ENCODE measurements at regions not wholly inside any gene's neighbourhood (a gene's known extent, or its start where the extent isn't known, plus 50 kb on each side); places are given as distances from the start of the nearest gene placed in this dataset.

DNA sequence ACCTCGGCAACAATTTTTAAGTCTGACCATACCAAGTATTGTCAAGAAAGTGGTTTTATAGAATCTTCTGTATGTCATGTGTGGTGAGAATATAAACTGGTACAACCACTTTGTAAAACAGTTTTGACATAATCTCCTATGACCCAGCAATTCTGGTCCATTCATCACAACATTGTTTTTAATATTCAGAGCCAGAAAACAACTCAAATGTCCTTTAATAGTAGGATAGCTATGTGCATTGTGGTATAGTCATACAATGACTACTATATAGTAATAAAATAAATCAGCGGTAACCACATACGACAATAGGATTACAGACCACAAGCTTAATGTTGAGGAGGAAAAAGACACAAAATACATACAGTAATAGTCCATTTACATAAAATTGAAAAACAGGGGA is 175.2 kb upstream of the SPATS2L start:
- peaks cover 16% of the 10 kb centered on the region for H3K4me1 ChIP-seq
- H3K36me3 ChIP-seq (ENCODE audit: control insufficient read depth, insufficient read depth, low read length) = no peaks in the 10 kb centered on the region
- ChIA-PET CTCF (no interaction called here), POLR2A (no interaction called here)
- H3K36me3 Mint-ChIP-seq (ENCODE audit: insufficient read depth, unreplicated experiment) = no peaks in the 10 kb centered on the region
- H3K9me3 Mint-ChIP-seq (ENCODE audit: unreplicated experiment) = peaks cover 24% of the 10 kb centered on the region
- no peaks in the 10 kb centered on the region for H3K27me3 Mint-ChIP-seq (ENCODE audit: insufficient read depth, unreplicated experiment)
- TF ChIP-seq, protein P1, sequence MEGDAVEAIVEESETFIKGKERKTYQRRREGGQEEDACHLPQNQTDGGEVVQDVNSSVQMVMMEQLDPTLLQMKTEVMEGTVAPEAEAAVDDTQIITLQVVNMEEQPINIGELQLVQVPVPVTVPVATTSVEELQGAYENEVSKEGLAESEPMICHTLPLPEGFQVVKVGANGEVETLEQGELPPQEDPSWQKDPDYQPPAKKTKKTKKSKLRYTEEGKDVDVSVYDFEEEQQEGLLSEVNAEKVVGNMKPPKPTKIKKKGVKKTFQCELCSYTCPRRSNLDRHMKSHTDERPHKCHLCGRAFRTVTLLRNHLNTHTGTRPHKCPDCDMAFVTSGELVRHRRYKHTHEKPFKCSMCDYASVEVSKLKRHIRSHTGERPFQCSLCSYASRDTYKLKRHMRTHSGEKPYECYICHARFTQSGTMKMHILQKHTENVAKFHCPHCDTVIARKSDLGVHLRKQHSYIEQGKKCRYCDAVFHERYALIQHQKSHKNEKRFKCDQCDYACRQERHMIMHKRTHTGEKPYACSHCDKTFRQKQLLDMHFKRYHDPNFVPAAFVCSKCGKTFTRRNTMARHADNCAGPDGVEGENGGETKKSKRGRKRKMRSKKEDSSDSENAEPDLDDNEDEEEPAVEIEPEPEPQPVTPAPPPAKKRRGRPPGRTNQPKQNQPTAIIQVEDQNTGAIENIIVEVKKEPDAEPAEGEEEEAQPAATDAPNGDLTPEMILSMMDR (IDR thresholded peaks at IDR 0.05; ENCODE audit: insufficient read depth in 1 of 2, low read depth in 1 of 2, low read length in 1 of 2, severe bottlenecking in 1 of 2, unreplicated experiment in 1 of 2) = no peak
- H3K27me3 ChIP-seq (replicated peaks; ENCODE audit: control insufficient read depth, insufficient read depth, low read length) = no peaks in the 10 kb centered on the region
- intact Hi-C loops (cut with micrococcal nuclease; ENCODE audit: unreplicated experiment) = no loop called here
- H3K4me1 Mint-ChIP-seq (ENCODE audit: low read depth, unreplicated experiment) = peaks cover 22% of the 10 kb centered on the region
- BruUV-seq (replicated peaks) = no TSS peak
- H3K9me3 ChIP-seq = no peaks in the 10 kb centered on the region
- no peak overlapping the region for H3K27ac Mint-ChIP-seq (ENCODE audit: unreplicated experiment)
- no peak for DNase-seq
- H3K4me3 ChIP-seq (ENCODE audit: low read depth, low read length) = no peak overlapping the region
- no peak overlapping the region for H3K4me3 Mint-ChIP-seq (ENCODE audit: unreplicated experiment)

DNA sequence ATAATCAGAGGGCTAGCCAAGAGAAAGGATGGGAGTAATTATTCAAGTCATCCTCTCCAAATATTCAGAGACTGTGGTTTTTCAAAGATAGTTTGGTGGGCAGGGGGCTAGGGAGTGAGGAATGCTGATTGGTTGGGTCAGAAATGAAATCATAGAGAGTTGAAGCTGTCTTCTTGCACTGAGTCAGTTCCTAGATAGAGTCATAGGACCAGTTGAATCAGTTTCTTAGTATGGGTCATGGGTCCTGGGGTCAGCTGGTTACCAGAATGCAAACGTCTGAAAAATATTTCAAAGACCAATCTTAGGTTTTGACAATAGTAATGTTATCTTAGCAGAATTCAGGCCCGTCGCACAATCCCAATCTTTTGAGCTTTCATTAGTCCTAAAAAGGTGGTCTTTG is 171.4 kb upstream of the SPATS2L start:
- peaks cover 13% of the 10 kb centered on the region for H3K4me1 ChIP-seq
- H3K4me3 ChIP-seq (ENCODE audit: low read depth, low read length) = no peak overlapping the region
- TF ChIP-seq, protein P1 (IDR thresholded peaks at IDR 0.05; ENCODE audit: insufficient read depth in 1 of 2, low read depth in 1 of 2, low read length in 1 of 2, severe bottlenecking in 1 of 2, unreplicated experiment in 1 of 2) = no peak
- no TSS peak for BruUV-seq (replicated peaks)
- no peaks in the 10 kb centered on the region for H3K9me3 ChIP-seq
- DNase-seq = no peak
- no peaks in the 10 kb centered on the region for H3K27me3 ChIP-seq (replicated peaks; ENCODE audit: control insufficient read depth, insufficient read depth, low read length)
- Mint-ChIP-seq H3K36me3 (ENCODE audit: insufficient read depth, unreplicated experiment) (no peaks in the 10 kb centered on the region), H3K27ac (ENCODE audit: unreplicated experiment) (no peak overlapping the region), H3K9me3 (ENCODE audit: unreplicated experiment) (peaks cover 15% of the 10 kb centered on the region), H3K4me3 (ENCODE audit: unreplicated experiment) (no peak overlapping the region), H3K4me1 (ENCODE audit: low read depth, unreplicated experiment) (peaks cover 17% of the 10 kb centered on the region), H3K27me3 (ENCODE audit: insufficient read depth, unreplicated experiment) (no peaks in the 10 kb centered on the region)
- intact Hi-C loops (cut with micrococcal nuclease; ENCODE audit: unreplicated experiment) = no loop called here
- ChIA-PET CTCF (no interaction called here), POLR2A (interaction anchor here (0.5 kb wide), 1 partner anchor 9 kb away, joined by 3 read pairs; no protein-coding TSS in a partner anchor)
- 0 out of 2 replicates have a peak, but pooled peaks cover 1% of the 10 kb centered on the region for H3K36me3 ChIP-seq (ENCODE audit: control insufficient read depth, insufficient read depth, low read length)

DNA sequence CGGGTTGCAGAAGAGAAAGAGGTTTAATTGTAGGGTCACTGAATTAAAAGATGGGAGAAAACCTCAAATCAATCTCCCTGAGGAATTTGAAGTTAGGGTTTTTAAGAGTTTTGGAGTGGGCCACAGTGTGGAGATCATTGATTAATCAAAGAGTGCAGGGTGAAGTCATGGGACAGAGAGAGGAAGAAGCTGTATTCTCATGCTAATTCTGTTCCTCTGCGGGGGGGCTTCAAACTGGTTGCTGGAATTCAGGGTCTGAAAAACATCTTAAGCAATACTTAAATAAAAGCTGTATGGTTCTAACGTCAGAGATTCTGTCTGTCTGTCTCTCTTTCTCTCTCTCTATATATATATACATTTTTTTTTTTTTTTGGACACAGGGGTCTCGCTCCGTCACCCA is 169.8 kb upstream of the SPATS2L start:
- DNase-seq = no peak
- intact Hi-C loops (cut with micrococcal nuclease; ENCODE audit: unreplicated experiment) = no loop called here
- Histone ChIP-seq H3K4me3 (ENCODE audit: low read depth, low read length) (no peak overlapping the region), H3K27me3 (replicated peaks; ENCODE audit: control insufficient read depth, insufficient read depth, low read length) (no peaks in the 10 kb centered on the region), H3K36me3 (ENCODE audit: control insufficient read depth, insufficient read depth, low read length) (0 out of 2 replicates have a peak, but pooled peaks cover 1% of the 10 kb centered on the region), H3K4me1 (peaks cover 17% of the 10 kb centered on the region), H3K9me3 (no peaks in the 10 kb centered on the region)
- no peak overlapping the region for H3K27ac Mint-ChIP-seq (ENCODE audit: unreplicated experiment)
- CTCF ChIA-PET = interaction anchor here (0.6 kb wide), 1 partner anchor 554 kb away, joined by 3 read pairs; no protein-coding TSS in a partner anchor
- no peaks in the 10 kb centered on the region for H3K36me3 Mint-ChIP-seq (ENCODE audit: insufficient read depth, unreplicated experiment)
- BruUV-seq (replicated peaks) = no TSS peak
- POLR2A ChIA-PET = no interaction called here
- H3K9me3 Mint-ChIP-seq (ENCODE audit: unreplicated experiment) = peaks cover 15% of the 10 kb centered on the region
- peaks cover 11% of the 10 kb centered on the region for H3K4me1 Mint-ChIP-seq (ENCODE audit: low read depth, unreplicated experiment)
- H3K4me3 Mint-ChIP-seq (ENCODE audit: unreplicated experiment) = no peak overlapping the region
- TF ChIP-seq, protein P1 (IDR thresholded peaks at IDR 0.05; ENCODE audit: insufficient read depth in 1 of 2, low read depth in 1 of 2, low read length in 1 of 2, severe bottlenecking in 1 of 2, unreplicated experiment in 1 of 2) = no peak
- no peaks in the 10 kb centered on the region for H3K27me3 Mint-ChIP-seq (ENCODE audit: insufficient read depth, unreplicated experiment)

Measured in Caco-2 (cell line).